NT2/D1 (cell line): ENCODE measurements at regions not wholly inside any gene's neighbourhood (a gene's known extent, or its start where the extent isn't known, plus 50 kb on each side); places are given as distances from the start of the nearest gene placed in this dataset.

Experiments
- YY1 ChIP-seq: IDR thresholded peaks from 2 replicates; pipeline ENCODE4 v1.6.1; 2011; ENCODE audit not compliant: insufficient read length, insufficient read depth
- ZNF274 ChIP-seq: IDR thresholded peaks from 2 replicates; pipeline ENCODE4 v1.6.1; 2011; ENCODE audit warnings: mild to moderate bottlenecking, low read depth, low read length

DNA sequence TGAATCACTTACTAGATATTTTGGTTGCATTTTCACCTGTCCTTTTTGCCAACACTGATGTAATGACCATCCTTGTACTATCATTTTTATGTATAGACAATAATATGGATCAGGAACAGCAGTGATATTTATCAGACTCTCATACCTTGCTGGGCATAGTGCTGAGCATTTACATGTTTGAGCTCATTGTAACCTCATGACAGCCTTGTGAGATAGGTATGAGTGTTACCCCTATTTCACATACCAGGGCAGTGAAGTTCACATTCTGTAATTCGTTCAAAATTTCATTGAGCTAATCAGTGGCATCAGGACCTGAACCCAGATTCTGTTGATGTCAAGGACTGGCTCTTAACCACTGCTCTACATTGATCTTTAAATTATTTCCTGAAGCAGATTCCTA is 221.5 kb upstream of the TBL1XR1 start:
- TF ChIP-seq ZNF274 (no peak), YY1 (no peak)
